Common myeloid progenitor, CD34-positive (primary cell): ENCODE measurements at regions not wholly inside any gene's neighbourhood (a gene's known extent, or its start where the extent isn't known, plus 50 kb on each side); places are given as distances from the start of the nearest gene placed in this dataset.
"Not testable (repeated sequence)": the region's sequence is repeated elsewhere in the genome, so short reads cannot be mapped to it uniquely, and the experiment has no call there.

ENCODE experiments used
- CTCF ChIA-PET: fragments of 350-600 bp; sonication (Branson Sonifier 250); formaldehyde crosslinking; loops from one replicate; lab custom pipeline; 2021; ENCODE audit warnings: antibody characterized with exemption; lab: Charles Lee
- POLR2A ChIA-PET: fragments of 350-600 bp; sonication (Branson Sonifier 250); formaldehyde crosslinking; loops from one replicate; lab custom pipeline; 2021; ENCODE audit warnings: antibody characterized with exemption; lab: Charles Lee
- DNase-seq, 3 donors: peaks; one replicate each; pipeline versions ENCODE4 v3.0.0 to v3.0.0-alpha.2; 2013
- H3K27ac ChIP-seq, 2 experiments: 1 replicate in 1 of 2; 2 replicates in 1 of 2; pipeline ENCODE4 v1.7.0; 2013; ENCODE audit warnings: inconsistent platforms in 2 of 2, low read length in 2 of 2, mild to moderate bottlenecking in 2 of 2, low read depth in 1 of 2, moderate library complexity in 1 of 2; ENCODE audit not compliant: severe bottlenecking in 2 of 2, insufficient read depth in 1 of 2, poor library complexity in 1 of 2
- H3K27me3 ChIP-seq, 5 experiments: replicated peaks in 2 of 5; 1 replicate in 3 of 5; 2 replicates in 2 of 5; pipeline versions ENCODE4 v1.6.1 to v1.7.0; 2013; ENCODE audit warnings: low read length in 4 of 5, mild to moderate bottlenecking in 2 of 5, moderate library complexity in 2 of 5, inconsistent platforms in 1 of 5; ENCODE audit not compliant: insufficient read depth in 5 of 5, control insufficient read depth in 4 of 5
- H3K36me3 ChIP-seq, 4 experiments: 1 replicate in 2 of 4; 2 replicates in 2 of 4; pipeline versions ENCODE4 v1.6.1 to v1.7.0; 2013; ENCODE audit warnings: low read length in 3 of 4, control low read depth in 1 of 4, mild to moderate bottlenecking in 1 of 4; ENCODE audit not compliant: control insufficient read depth in 4 of 4, insufficient read depth in 4 of 4
- H3K4me1 ChIP-seq, 4 experiments: 1 replicate in 3 of 4; 2 replicates in 1 of 4; pipeline versions ENCODE4 v1.6.1 to v1.7.1; 2013; ENCODE audit warnings: low read length in 3 of 4, mild to moderate bottlenecking in 3 of 4, control low read depth in 1 of 4, inconsistent platforms in 1 of 4, moderate library complexity in 1 of 4; ENCODE audit not compliant: control insufficient read depth in 4 of 4, insufficient read depth in 4 of 4; ENCODE audit errors: control extremely low read depth in 1 of 4
- H3K4me3 ChIP-seq, 7 experiments: 1 replicate in 4 of 7; 2 replicates in 3 of 7; pipeline versions ENCODE4 v1.5.1 to v1.7.0; 2013; ENCODE audit warnings: mild to moderate bottlenecking in 7 of 7, low read length in 6 of 7, moderate library complexity in 6 of 7, inconsistent platforms in 2 of 7, low read depth in 2 of 7, control low read depth in 1 of 7; ENCODE audit not compliant: insufficient read depth in 4 of 7, control insufficient read depth in 1 of 7; ENCODE audit errors: extremely low read depth in 1 of 7
- H3K9me3 ChIP-seq, 5 experiments: 1 replicate in 4 of 5; 2 replicates in 1 of 5; pipeline versions ENCODE4 v1.6.1 to v1.7.1; 2013; ENCODE audit warnings: low read length in 4 of 5, mild to moderate bottlenecking in 2 of 5, inconsistent platforms in 1 of 5, low read depth in 1 of 5, moderate library complexity in 1 of 5; ENCODE audit not compliant: control insufficient read depth in 4 of 5, insufficient read depth in 2 of 5; ENCODE audit errors: control extremely low read depth in 1 of 5
- WGBS: methylation state at CpG from one replicate; pipeline ENCODE4 v1.1.5; 2013; ENCODE audit not compliant: insufficient coverage; 5-methylcytosine and 5-hydroxymethylcytosine counted together

- DNase-seq, POLR2A ChIA-PET, H3K4me3 ChIP-seq, H3K4me1 ChIP-seq, H3K36me3 ChIP-seq, H3K27ac ChIP-seq, H3K9me3 ChIP-seq, H3K27me3 ChIP-seq, CTCF ChIA-PET: not testable (repeated sequence)
- WGBS, result no CpG with 5 or more reads among the region's 3 CpGs
Measured at GRCh38 chr1:104776-105175, 346.7 kb downstream of the OR4F29 start.

DNA sequence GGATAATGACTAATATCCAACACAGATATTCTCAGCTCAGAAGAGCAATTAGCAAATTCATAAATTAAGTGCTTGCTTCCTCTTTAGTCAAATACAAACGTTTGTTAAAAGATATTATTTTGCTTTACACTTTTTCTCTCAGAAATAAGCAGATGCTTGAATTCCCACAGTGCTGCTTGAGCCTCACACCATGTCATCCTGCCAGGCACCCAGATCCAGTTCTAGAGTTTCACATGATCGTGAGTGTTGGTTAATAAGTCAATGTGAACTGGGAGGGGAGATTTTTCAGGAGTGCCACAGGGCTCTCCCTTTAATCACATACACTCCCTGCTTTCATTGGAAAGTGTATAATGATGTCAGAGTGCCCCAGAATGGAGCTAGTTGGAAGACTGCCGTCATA lies 352.0 kb downstream of the OR4F29 start:
- H3K9me3 ChIP-seq, POLR2A ChIA-PET, H3K4me1 ChIP-seq, H3K27ac ChIP-seq, DNase-seq, H3K27me3 ChIP-seq, H3K4me3 ChIP-seq, H3K36me3 ChIP-seq, CTCF ChIA-PET: not testable (repeated sequence)
- no CpG with 5 or more reads among the region's 3 CpGs for WGBS

DNA sequence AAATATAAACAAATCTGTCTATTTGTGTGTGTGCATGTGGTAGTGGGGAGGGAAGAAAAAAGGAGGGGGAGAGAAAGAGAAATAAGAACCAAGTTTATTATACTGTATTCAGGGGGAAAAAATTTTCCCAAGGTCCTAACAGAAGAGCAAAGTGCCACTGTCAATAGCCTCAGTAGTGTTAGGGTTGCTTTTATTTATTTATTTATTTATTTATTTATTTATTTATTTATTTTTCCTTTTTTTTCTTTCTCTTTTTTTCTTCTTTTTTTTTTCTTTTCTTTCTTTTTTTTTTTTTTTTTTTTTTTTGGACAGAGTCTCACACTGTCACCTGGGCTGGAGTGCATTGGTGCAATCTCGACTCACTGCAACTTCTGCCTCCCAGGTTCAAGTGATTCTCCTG lies 352.7 kb downstream of the OR4F29 start:
- H3K4me1 ChIP-seq, POLR2A ChIA-PET, CTCF ChIA-PET, H3K27ac ChIP-seq, H3K36me3 ChIP-seq, H3K4me3 ChIP-seq, H3K27me3 ChIP-seq, DNase-seq, H3K9me3 ChIP-seq: not testable (repeated sequence)
- no CpG with 5 or more reads among the region's 1 CpG for WGBS

DNA sequence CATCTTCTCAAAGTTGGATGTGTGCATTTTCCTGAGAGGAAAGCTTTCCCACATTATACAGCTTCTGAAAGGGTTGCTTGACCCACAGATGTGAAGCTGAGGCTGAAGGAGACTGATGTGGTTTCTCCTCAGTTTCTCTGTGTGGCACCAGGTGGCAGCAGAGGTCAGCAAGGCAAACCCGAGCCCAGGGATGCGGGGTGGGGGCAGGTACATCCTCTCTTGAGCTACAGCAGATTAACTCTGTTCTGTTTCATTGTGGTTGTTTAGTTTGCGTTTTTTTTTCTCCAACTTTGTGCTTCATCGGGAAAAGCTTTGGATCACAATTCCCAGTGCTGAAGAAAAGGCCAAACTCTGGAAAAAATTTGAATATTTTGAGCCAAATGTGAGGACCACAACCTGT lies 360.2 kb downstream of the OR4F29 start:
- DNase-seq, H3K36me3 ChIP-seq, H3K9me3 ChIP-seq, H3K27me3 ChIP-seq, POLR2A ChIA-PET, CTCF ChIA-PET, H3K4me1 ChIP-seq, H3K4me3 ChIP-seq, H3K27ac ChIP-seq: not testable (repeated sequence)
- no CpG with 5 or more reads among the region's 4 CpGs for WGBS

DNA sequence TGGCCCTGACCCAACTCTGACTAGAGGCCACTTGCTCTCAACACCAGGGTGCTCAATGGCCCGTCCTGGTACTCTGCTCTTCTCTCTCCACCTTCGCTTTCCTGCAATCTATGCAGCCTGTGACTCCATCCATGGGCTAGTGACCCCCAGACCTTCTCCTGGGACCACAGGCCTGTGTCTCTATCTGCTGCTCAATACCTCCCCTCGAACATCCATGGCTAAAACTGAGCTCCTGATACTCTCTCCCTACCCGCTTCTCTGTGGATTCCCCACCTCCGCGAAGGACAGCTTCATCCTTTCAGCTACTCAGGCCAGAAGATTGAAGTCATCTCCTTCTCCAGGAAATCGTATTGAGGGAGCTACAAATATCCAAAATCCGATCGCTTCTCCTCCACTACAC lies 363.4 kb downstream of the OR4F29 start:
- H3K36me3 ChIP-seq, H3K4me3 ChIP-seq, POLR2A ChIA-PET, H3K27me3 ChIP-seq, CTCF ChIA-PET, H3K4me1 ChIP-seq, DNase-seq, H3K9me3 ChIP-seq, H3K27ac ChIP-seq: not testable (repeated sequence)
- WGBS, result no CpG with 5 or more reads among the region's 9 CpGs

- H3K27me3 ChIP-seq, CTCF ChIA-PET, DNase-seq, H3K4me1 ChIP-seq, H3K27ac ChIP-seq, H3K4me3 ChIP-seq, POLR2A ChIA-PET, H3K36me3 ChIP-seq, H3K9me3 ChIP-seq: not testable (repeated sequence)
- WGBS, result no CpG with 5 or more reads among the region's 3 CpGs
Measured at GRCh38 chr1:79152-79551, 372.3 kb downstream of the OR4F29 start.

DNA sequence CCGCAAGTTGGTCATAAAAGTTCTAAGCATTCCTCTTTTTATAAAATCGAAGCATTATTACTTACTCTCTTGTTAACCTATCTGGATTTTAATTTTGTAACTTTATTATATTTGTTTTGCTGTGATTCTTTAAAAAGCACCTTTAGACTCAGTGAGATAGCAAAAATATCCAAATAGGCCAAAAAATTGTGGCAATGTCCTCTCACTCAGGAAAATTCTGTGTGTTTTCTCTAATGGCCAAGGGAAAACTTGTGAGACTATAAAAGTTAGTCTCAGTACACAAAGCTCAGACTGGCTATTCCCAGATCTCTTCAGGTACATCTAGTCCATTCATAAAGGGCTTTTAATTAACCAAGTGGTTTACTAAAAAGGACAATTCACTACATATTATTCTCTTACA lies 386.4 kb downstream of the OR4F29 start, which contains the start of gene OR4F5:
Gene OR4F5, plus strand, starts transcription at position 301 of the 400 bp plus-strand sequence.
- no CpG with 5 or more reads among the region's 2 CpGs for WGBS
- CTCF ChIA-PET, H3K36me3 ChIP-seq: not testable (repeated sequence)

More for the DNA sequence above, 386.4 kb downstream of the OR4F29 start, which contains the start of gene OR4F5:
- H3K27me3 ChIP-seq, H3K9me3 ChIP-seq, H3K27ac ChIP-seq, POLR2A ChIA-PET, H3K4me1 ChIP-seq, DNase-seq, H3K4me3 ChIP-seq: not testable (repeated sequence)
